ENCODE measurements at regions not wholly inside any gene's neighbourhood (a gene's known extent, or its start where the extent isn't known, plus 50 kb on each side); places are given as distances from the start of the nearest gene placed in this dataset.

DNA sequence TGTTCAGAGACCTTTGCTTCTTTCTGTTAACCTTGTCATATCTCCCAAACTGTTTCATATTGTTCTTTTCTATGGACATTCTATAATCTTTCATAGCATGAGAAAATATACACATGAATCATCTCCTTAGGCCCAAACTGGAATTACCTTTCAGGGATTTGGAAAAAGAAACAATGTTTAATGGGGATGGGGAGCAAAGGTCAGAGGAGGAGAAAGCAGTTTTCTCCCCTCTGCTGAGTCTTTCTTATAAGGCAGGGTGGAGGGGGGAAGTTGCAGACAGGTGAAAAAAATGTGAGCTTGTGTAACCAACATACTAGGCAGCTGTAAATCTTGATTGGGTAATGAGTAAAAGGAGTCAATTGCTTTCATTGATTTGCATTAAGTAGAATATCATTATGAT is 164.1 kb downstream of the BRINP2 start:
- TF ChIP-seq, protein P1, sequence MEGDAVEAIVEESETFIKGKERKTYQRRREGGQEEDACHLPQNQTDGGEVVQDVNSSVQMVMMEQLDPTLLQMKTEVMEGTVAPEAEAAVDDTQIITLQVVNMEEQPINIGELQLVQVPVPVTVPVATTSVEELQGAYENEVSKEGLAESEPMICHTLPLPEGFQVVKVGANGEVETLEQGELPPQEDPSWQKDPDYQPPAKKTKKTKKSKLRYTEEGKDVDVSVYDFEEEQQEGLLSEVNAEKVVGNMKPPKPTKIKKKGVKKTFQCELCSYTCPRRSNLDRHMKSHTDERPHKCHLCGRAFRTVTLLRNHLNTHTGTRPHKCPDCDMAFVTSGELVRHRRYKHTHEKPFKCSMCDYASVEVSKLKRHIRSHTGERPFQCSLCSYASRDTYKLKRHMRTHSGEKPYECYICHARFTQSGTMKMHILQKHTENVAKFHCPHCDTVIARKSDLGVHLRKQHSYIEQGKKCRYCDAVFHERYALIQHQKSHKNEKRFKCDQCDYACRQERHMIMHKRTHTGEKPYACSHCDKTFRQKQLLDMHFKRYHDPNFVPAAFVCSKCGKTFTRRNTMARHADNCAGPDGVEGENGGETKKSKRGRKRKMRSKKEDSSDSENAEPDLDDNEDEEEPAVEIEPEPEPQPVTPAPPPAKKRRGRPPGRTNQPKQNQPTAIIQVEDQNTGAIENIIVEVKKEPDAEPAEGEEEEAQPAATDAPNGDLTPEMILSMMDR (IDR thresholded peaks at IDR 0.05; ENCODE audit: low read depth, low read length, poor library complexity, severe bottlenecking): no peak
- no peak for TF ChIP-seq EZH2phosphoT487 (IDR thresholded peaks at IDR 0.05; ENCODE audit: borderline replicate concordance, low read length)

Measured in DOHH2 (cell line).